Osteoblast (primary cell): ENCODE measurements at regions not wholly inside any gene's neighbourhood (a gene's known extent, or its start where the extent isn't known, plus 50 kb on each side); places are given as distances from the start of the nearest gene placed in this dataset.

Experiments used
- DNase-seq: peaks from one replicate; pipeline ENCODE4 v3.0.0; 2011; ENCODE audit warnings: low spot score, mixed read lengths; ENCODE audit not compliant: insufficient read length; ENCODE audit errors: missing footprints
- H2AFZ ChIP-seq: 2 replicates; pipeline ENCODE4 v1.6.0; 2011; ENCODE audit warnings: mild to moderate bottlenecking, low read length
- H3K27ac ChIP-seq: 2 replicates; pipeline ENCODE4 v1.5.1; 2011; ENCODE audit warnings: mild to moderate bottlenecking, low read depth, low read length, moderate library complexity
- H3K27me3 ChIP-seq: 2 replicates; pipeline ENCODE4 v1.6.0; 2012; ENCODE audit warnings: mild to moderate bottlenecking, control low read depth, inconsistent platforms, low read length, moderate library complexity; ENCODE audit not compliant: insufficient read depth
- H3K36me3 ChIP-seq: 2 replicates; pipeline ENCODE4 v1.5.1; 2011; ENCODE audit warnings: mild to moderate bottlenecking, low read length, control low read depth, moderate library complexity; ENCODE audit not compliant: insufficient read depth
- H3K4me1 ChIP-seq: 2 replicates; pipeline ENCODE4 v1.5.1; 2011; ENCODE audit warnings: mild to moderate bottlenecking, low read length, control low read depth, moderate library complexity; ENCODE audit not compliant: insufficient read depth
- H3K4me2 ChIP-seq: 2 replicates; pipeline ENCODE4 v1.6.0; 2011; ENCODE audit warnings: mild to moderate bottlenecking, low read length; ENCODE audit not compliant: insufficient read depth
- H3K4me3 ChIP-seq: fragments of 200-600 bp; sonication (generic); 3 replicates; pipeline ENCODE4 v1.5.1; 2012; ENCODE audit warnings: mild to moderate bottlenecking, low read length, inconsistent platforms; ENCODE audit not compliant: insufficient read depth
- H3K79me2 ChIP-seq: 2 replicates; pipeline ENCODE4 v1.6.0; 2012; ENCODE audit warnings: mild to moderate bottlenecking, low read length, control low read depth, inconsistent platforms; ENCODE audit not compliant: insufficient read depth
- H3K9me3 ChIP-seq: 2 replicates; pipeline ENCODE4 v1.5.1; 2011; ENCODE audit warnings: low read depth, low read length, control low read depth
- H4K20me1 ChIP-seq: 2 replicates; pipeline ENCODE4 v1.6.0; 2012; ENCODE audit warnings: mild to moderate bottlenecking, low read length, control low read depth; ENCODE audit not compliant: insufficient read depth
- TF ChIP-seq, protein P1 (sequence below): IDR thresholded peaks from 2 replicates; pipeline ENCODE4 v1.5.1; 2011; ENCODE audit warnings: mild to moderate bottlenecking, low read depth, low read length, moderate library complexity; ENCODE audit errors: extremely low read depth

GRCh38 chr2:139260052-139260430 is 479.9 kb upstream of the NXPH2 start:
- H3K4me3 ChIP-seq: no peak overlapping the region
- H3K27ac ChIP-seq: no peak overlapping the region
- no peak overlapping the region for H3K4me2 ChIP-seq
- H3K36me3 ChIP-seq: no peaks in the 10 kb centered on the region
- H4K20me1 ChIP-seq: no peaks in the 10 kb centered on the region
- peaks cover 2% of the 10 kb centered on the region for H3K9me3 ChIP-seq
- H2AFZ ChIP-seq: no peak overlapping the region
- H3K79me2 ChIP-seq: no peaks in the 10 kb centered on the region
- no peaks in the 10 kb centered on the region for H3K27me3 ChIP-seq
- TF ChIP-seq, protein P1, sequence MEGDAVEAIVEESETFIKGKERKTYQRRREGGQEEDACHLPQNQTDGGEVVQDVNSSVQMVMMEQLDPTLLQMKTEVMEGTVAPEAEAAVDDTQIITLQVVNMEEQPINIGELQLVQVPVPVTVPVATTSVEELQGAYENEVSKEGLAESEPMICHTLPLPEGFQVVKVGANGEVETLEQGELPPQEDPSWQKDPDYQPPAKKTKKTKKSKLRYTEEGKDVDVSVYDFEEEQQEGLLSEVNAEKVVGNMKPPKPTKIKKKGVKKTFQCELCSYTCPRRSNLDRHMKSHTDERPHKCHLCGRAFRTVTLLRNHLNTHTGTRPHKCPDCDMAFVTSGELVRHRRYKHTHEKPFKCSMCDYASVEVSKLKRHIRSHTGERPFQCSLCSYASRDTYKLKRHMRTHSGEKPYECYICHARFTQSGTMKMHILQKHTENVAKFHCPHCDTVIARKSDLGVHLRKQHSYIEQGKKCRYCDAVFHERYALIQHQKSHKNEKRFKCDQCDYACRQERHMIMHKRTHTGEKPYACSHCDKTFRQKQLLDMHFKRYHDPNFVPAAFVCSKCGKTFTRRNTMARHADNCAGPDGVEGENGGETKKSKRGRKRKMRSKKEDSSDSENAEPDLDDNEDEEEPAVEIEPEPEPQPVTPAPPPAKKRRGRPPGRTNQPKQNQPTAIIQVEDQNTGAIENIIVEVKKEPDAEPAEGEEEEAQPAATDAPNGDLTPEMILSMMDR: no peak
- no peaks in the 10 kb centered on the region for H3K4me1 ChIP-seq
- no peak for DNase-seq

- Histone ChIP-seq H3K9me3 (no peaks in the 10 kb centered on the region), H3K27me3 (no peaks in the 10 kb centered on the region), H3K4me1 (no peaks in the 10 kb centered on the region), H3K4me2 (no peak overlapping the region), H4K20me1 (no peaks in the 10 kb centered on the region), H3K27ac (no peak overlapping the region), H2AFZ (no peak overlapping the region), H3K4me3 (no peak overlapping the region), H3K36me3 (no peaks in the 10 kb centered on the region), H3K79me2 (no peaks in the 10 kb centered on the region)
- TF ChIP-seq, protein P1: no peak
- no peak for DNase-seq
These were observed 479.3 kb upstream of the NXPH2 start for GRCh38 chr2:139259422-139260051.

GRCh38 chr2:139241286-139241685 is 461.1 kb upstream of the NXPH2 start:
- H4K20me1 ChIP-seq: no peaks in the 10 kb centered on the region
- no peak overlapping the region for H3K4me2 ChIP-seq
- DNase-seq: no peak
- no peak overlapping the region for H3K4me3 ChIP-seq
- no peaks in the 10 kb centered on the region for H3K9me3 ChIP-seq
- H3K79me2 ChIP-seq: no peaks in the 10 kb centered on the region
- no peak overlapping the region for H3K27ac ChIP-seq
- TF ChIP-seq, protein P1: no peak
- no peaks in the 10 kb centered on the region for H3K36me3 ChIP-seq
- H2AFZ ChIP-seq: no peak overlapping the region
- no peaks in the 10 kb centered on the region for H3K27me3 ChIP-seq
- H3K4me1 ChIP-seq: no peaks in the 10 kb centered on the region

- H3K4me3 ChIP-seq: no peak overlapping the region
- no peaks in the 10 kb centered on the region for H4K20me1 ChIP-seq
- TF ChIP-seq, protein P1: no peak
- no peaks in the 10 kb centered on the region for H3K36me3 ChIP-seq
- H3K79me2 ChIP-seq: no peaks in the 10 kb centered on the region
- H3K27me3 ChIP-seq: no peaks in the 10 kb centered on the region
- H3K4me1 ChIP-seq: no peaks in the 10 kb centered on the region
- no peak overlapping the region for H2AFZ ChIP-seq
- H3K4me2 ChIP-seq: no peak overlapping the region
- DNase-seq: no peak
- H3K27ac ChIP-seq: no peak overlapping the region
- H3K9me3 ChIP-seq: no peaks in the 10 kb centered on the region
These were observed 456.8 kb upstream of the NXPH2 start for GRCh38 chr2:139237023-139237422.
